ENCODE measurements at regions not wholly inside any gene's neighbourhood (a gene's known extent, or its start where the extent isn't known, plus 50 kb on each side); places are given as distances from the start of the nearest gene placed in this dataset.
"Not testable (repeated sequence)": the region's sequence is repeated elsewhere in the genome, so short reads cannot be mapped to it uniquely, and the experiment has no call there.

DNA sequence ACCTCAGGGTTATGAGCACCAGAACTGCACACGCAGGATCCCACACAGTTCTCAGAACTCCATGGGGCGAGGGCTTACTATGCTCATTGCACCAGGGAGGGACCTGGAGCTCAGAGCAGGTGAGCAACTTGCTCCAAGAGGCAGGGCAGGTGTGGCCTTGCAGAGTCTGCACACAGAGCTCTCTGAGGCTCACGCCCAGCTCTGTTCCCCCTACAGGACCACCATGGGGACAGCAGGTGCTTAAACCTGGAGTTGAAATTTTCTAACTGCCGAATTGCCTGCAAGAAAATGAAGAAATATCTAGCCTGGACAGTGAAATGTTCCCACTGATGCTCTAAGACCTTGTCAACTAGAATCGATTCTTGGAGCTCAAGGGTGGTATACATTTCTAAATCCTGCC, 49.9 kb upstream of the MSMB start:
- in situ Hi-C loops (cut with HindIII; ENCODE audit: low pct_unique_long_range_greater_than_20kb, low sequenced_read_pairs); DNase-seq (ENCODE audit: low read depth in 1 of 2, low spot score in 1 of 2): not testable (repeated sequence)

DNA sequence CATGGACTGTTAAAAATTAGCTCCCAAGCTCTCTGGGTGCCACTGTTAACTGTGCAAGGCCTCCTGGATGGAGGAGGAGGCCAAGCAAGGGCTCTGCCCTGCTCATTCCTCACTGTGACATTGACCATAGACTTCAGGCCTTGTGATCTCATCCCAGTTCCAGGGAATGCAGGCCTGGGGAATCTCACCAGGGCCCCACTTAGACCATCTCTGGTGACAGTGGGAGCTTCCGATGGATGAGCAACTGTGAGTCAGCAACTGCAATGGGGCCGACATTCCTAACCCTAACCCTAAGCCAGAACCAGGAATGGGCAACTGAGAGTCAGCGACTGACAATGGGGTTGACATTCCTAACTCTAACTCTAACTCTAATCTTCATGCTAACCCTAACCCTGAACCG, 50.4 kb upstream of the MSMB start:
- no peak for DNase-seq (ENCODE audit: low read depth in 1 of 2, low spot score in 1 of 2)
- no peak for TF ChIP-seq JUND (IDR thresholded peaks at IDR 0.05; ENCODE audit: low read depth)

DNA sequence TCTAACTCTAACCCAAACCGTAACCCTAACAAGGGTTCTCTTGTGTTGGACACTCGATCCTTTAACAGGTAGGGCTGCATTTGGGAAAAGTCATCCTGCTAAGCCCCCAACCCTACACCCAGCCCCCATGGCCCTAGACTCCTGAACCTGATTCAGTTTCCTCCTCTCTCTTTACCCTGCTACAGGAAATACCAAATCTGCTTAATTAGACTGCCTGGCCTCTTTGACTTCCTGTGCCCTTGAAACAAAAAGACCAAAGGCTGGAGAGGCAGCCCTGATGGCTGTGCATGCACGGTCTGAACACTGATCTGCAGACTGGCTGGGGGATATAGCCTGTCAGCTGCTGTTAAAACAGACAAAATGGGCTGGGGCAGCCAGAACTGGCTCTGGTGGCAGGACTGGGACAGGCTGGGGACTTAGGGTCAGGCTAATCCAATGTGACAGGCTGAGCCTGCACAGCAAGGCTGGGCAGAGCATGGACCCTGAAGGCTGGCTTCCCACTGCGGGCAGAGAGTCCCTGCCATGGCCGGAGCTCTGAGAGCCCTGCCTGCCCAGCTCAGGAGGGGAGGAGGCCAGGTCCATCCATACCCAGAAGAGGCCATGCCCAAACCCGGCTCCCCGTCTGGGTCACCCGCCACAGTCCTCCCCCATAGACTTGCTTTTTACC, 51.0 kb upstream of the MSMB start:
- TF ChIP-seq JUND (IDR thresholded peaks at IDR 0.05; ENCODE audit: low read depth) = no peak
- in situ Hi-C loops (cut with HindIII; ENCODE audit: low pct_unique_long_range_greater_than_20kb, low sequenced_read_pairs) = no loop called here
- DNase-seq (ENCODE audit: low read depth in 1 of 2, low spot score in 1 of 2) = no peak

More for the DNA sequence above, 50.4 kb upstream of the MSMB start:
- in situ Hi-C loops (cut with HindIII; ENCODE audit: low pct_unique_long_range_greater_than_20kb, low sequenced_read_pairs) = no loop called here

DNA sequence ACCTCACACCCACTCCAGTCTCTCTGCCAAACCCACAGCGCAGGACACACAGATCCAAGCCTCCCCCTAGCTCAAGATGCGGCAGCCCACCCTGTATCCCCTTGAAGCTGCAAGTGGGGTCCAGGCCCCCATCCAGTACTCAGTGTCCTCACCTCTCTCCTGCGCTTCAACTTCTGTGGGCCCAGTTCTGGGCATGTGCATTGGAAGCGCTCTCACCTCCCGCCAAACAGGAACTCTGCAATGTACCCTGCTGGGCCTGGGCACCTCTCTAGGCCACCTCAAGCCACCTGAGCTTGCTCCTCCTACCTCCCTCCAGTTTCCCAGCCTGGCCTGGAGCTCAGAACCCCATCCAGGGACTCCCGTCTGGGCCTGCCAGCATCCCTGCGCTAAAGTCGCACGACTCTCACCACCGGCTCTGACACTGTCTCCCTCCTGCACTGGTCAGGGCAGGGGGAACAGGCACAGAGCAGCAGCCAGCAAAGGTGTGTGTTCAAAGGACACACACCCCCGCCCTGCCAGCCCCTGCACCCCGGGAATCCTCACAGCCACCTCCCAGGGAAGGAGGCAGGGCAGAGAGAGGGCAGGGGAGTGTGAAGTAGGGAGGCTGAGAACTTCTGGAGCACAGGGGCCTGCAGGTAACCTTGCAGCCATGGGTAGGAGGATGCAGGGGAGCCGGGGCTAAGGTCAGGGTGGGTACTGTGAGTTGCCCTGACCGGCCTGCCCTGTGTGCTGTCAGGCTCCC, 51.7 kb upstream of the MSMB start:
- no peak for DNase-seq (ENCODE audit: low read depth in 1 of 2, low spot score in 1 of 2)
- in situ Hi-C loops (cut with HindIII; ENCODE audit: low pct_unique_long_range_greater_than_20kb, low sequenced_read_pairs) = no loop called here
- TF ChIP-seq JUND (IDR thresholded peaks at IDR 0.05; ENCODE audit: low read depth) = no peak

DNA sequence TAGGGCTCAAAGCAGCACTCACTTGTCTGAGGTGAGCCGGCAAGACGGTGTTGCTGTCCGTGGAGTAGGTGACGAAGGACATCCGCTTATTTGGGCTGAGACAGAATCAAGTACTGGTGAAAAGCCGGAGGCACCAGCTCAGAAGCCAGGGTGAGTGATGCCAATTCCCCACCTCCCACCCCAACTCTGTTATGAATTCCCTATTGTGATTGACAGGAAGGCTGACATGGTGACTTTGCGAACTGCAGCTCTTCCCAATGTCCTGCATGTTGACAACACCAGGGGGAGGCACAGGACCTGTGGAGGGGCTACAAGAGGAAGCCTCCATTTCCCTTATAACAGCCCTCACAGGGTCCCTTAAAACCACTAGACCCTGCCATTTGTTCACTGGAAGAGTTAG, 52.3 kb upstream of the MSMB start:
- TF ChIP-seq JUND (IDR thresholded peaks at IDR 0.05; ENCODE audit: low read depth) = no peak
- in situ Hi-C loops (cut with HindIII; ENCODE audit: low pct_unique_long_range_greater_than_20kb, low sequenced_read_pairs) = no loop called here
- DNase-seq (ENCODE audit: low read depth in 1 of 2, low spot score in 1 of 2) = no peak

DNA sequence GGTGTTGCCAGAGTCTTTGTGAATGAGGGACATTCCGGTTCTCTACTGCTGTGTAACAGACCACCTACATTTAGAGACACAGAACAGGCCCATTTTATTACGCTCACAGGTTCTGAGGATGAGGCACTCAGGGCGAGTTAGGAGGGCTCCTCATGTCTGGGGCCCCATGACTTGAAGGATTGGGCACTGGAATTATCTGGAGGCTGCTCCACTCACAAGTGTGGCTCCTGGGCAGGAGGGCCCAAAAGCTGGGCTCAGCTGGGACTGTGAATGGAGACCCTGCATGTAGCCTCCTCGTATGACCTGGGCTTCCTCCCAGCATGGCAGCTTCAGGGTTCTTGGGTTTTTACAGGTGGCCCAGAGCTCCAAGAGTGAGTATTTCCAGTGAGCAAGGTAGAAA, 52.9 kb upstream of the MSMB start:
- in situ Hi-C loops (cut with HindIII; ENCODE audit: low pct_unique_long_range_greater_than_20kb, low sequenced_read_pairs); DNase-seq (ENCODE audit: low read depth in 1 of 2, low spot score in 1 of 2): not testable (repeated sequence)

DNA sequence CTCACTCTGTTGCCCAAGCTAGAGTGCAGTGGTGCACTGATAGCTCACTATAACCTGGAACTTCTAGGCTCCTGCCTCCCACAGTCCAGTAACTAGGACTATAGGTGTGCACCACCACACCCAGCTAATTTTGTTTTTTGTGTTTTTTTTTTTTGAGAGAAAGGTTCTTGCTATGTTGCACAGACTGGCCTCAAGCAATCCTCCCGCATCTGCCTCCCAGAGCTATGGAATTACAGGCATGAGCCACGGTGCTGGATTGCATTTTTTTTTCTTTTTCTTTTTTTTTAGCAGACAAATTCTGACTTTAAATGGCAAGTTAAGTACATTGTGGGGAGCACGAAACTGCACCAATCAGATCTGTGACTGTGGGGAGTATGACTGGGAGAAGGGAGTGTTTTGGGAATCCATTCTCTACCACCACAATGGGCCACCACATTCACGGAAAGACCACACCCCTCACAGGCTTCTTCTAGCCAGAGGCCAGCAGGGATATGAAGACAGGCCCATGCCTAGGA, 58.1 kb upstream of the MSMB start:
- no peak for TF ChIP-seq JUND (IDR thresholded peaks at IDR 0.05; ENCODE audit: low read depth)
- DNase-seq (ENCODE audit: low read depth in 1 of 2, low spot score in 1 of 2) = no peak
- in situ Hi-C loops (cut with HindIII; ENCODE audit: low pct_unique_long_range_greater_than_20kb, low sequenced_read_pairs) = no loop called here

DNA sequence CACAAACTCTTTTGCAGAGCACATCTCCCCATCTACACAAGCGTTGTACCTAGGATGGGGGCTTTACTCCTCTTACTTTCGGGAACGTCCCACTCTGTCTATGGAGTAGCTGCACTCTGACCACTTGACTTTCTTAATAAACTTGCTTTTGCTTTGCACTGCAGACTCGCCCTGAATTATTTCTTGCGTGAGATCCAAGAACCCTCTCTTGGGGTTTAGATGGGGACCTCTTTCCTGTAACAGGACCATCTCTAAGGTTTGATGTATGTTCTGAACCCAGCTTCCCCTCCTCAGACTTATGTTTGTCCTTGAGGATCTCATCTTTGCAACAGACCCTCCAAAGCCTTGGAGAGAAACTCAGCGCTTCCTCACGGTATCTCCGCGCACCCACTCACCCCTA, 59.3 kb upstream of the MSMB start:
- in situ Hi-C loops (cut with HindIII; ENCODE audit: low pct_unique_long_range_greater_than_20kb, low sequenced_read_pairs) = not testable (repeated sequence)

DNA sequence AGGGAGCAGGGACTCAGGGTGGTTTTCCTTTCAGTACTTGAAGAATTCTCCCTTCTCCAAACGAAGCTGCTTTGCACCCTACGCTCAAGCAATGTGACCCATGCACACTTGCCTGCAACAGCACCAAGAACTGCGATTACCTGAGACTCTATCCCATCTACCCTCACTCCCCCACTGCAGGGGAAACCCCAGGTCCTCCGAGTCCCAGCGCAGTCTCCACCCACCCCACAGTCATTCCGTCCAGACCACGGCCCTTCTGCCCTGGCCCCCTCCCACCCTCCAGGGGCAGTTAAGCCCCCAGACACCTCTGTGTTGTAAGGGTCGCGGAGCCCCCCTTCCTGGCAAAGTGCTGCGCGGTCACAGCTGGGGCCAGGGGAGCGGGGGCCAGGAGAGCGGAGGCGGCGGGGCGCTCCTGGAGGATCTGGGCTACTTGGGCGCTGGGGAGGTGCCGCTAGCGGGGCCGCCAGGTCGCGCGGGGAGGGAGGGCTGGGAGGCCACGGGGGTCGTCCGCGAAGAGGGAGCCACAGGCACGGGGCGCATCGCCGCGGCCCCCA, 59.9 kb upstream of the MSMB start:
- in situ Hi-C loops (cut with HindIII; ENCODE audit: low pct_unique_long_range_greater_than_20kb, low sequenced_read_pairs) = not testable (repeated sequence)

More for the DNA sequence above, 59.3 kb upstream of the MSMB start:
- DNase-seq (ENCODE audit: low read depth in 1 of 2, low spot score in 1 of 2) = not testable (repeated sequence)

DNA sequence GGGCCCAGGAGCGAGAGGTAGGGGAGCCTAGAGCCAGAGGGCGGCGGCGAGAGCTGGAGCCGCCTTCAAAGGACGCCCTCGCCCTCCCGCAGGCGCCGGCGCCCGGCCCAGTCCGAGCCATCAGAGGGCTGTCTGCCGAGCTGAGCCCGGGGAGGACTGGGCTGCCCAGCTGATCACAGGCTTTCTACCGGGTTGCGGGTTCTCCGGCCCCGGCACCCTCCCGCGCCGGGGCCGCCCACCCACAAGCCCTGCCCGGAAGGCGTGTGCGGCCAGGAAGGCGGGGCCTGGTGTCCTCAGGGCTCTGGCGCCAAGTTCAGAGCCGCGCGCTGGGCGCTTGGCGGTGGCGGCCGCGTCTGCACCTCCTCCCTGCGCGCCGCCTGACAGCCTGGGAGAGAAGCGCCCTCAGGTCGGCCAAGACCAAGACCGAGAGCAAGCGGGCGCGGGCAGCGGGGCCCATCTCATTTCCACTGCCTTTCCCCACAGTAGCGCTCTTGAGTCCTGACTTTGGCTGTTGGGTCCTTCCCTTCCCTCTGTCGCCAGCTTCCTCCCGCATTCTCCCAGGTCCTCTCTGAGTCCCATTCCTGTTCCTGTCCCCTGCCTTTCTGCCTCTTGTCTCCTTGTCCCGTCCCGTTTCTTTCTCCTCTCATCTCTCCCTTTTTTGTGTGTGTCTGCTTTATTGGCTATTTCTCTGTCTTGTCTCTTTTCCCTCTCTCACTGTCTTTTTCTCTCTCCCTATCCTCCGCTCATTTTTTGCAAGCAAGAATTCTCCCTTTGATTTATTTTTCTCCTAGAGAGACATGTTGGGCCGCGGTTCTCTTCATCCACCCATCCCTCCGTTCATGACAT, 60.6 kb upstream of the MSMB start:
- peak; percentile 62 to 67 for DNase-seq (ENCODE audit: low read depth in 1 of 2, low spot score in 1 of 2)
- in situ Hi-C loops (cut with HindIII; ENCODE audit: low pct_unique_long_range_greater_than_20kb, low sequenced_read_pairs) = no loop called here
- no peak for TF ChIP-seq JUND (IDR thresholded peaks at IDR 0.05; ENCODE audit: low read depth)

More for the DNA sequence above, 59.9 kb upstream of the MSMB start:
- not testable (repeated sequence) for DNase-seq (ENCODE audit: low read depth in 1 of 2, low spot score in 1 of 2)

DNA sequence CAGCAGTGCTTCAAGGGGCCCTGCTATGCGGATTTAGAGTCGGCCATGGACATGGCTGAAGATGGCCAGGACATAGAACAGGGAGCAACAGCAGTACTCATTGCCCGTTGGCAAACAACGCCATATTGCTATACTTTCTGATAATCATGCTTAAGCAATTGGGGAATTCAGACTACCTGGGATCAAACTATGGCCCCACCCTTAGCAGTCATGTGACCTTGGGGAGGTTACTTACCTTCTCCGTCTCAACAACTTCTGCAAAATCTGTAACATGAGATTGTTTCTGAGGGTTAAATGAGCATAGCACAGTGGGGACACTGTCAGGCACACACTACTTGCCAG, 62.1 kb upstream of the MSMB start:
- DNase-seq (ENCODE audit: low read depth in 1 of 2, low spot score in 1 of 2); in situ Hi-C loops (cut with HindIII; ENCODE audit: low pct_unique_long_range_greater_than_20kb, low sequenced_read_pairs): not testable (repeated sequence)

DNA sequence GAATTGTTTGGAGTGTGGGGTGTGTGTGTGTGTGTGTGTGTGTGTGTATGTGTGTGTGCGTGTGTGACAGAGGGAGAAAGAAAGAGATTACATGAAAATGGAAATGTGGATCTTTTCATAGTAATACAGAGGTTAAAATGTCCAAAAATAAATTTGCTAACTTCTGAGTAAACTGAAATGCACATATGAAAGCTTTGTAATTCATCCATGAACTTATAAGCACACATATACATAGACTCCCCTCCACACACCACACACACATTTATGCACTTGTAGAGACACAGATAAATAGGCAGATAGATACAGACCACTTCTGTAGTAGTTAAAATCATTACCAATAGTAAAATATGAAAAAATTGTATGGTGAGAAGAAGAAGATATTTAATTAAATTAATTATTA, 108.2 kb upstream of the MSMB start:
- in situ Hi-C loops (cut with HindIII; ENCODE audit: low pct_unique_long_range_greater_than_20kb, low sequenced_read_pairs); DNase-seq (ENCODE audit: low read depth in 1 of 2, low spot score in 1 of 2): not testable (repeated sequence)

DNA sequence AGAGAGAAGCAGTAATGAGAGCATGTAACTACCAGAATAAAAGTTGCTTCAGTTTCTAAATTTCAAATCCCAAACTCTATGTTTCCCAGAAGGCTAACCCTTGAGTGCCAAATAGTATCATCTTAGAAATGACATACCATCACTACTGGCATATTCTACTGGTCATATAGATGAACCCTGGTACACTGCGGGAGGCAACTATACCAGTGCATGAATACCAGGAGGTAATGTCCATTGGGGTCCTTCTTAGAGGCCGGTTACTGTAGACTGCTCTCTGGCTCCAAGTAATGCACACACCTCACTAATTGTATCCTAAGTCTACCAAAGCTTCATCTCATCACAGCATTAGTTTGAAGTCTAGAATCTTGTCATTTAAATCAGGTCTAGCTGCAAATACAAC, 108.6 kb upstream of the MSMB start:
- in situ Hi-C loops (cut with HindIII; ENCODE audit: low pct_unique_long_range_greater_than_20kb, low sequenced_read_pairs); DNase-seq (ENCODE audit: low read depth in 1 of 2, low spot score in 1 of 2): not testable (repeated sequence)

DNA sequence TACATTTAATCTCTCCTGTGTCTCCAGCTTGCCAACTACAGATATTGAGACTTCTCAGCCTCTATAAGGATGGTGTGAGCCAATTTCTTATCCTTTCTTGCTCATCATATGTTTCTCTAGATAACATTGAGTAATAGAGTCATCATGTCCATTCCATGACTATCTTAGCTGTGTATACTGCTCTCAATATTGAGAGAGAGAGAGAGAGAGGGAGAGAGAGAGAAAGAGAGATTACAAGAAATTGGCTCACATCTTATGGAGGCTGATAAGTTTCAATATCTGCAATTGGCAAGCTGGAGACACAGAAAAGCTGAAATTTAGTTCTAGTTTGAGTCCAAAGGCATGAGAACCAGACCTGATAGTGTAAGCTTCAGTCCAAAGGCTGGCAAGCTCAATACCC, 110.8 kb upstream of the MSMB start:
- DNase-seq (ENCODE audit: low read depth in 1 of 2, low spot score in 1 of 2); in situ Hi-C loops (cut with HindIII; ENCODE audit: low pct_unique_long_range_greater_than_20kb, low sequenced_read_pairs): not testable (repeated sequence)

Data from T47D (cell line).